ENCODE measurements at regions not wholly inside any gene's neighbourhood (a gene's known extent, or its start where the extent isn't known, plus 50 kb on each side); places are given as distances from the start of the nearest gene placed in this dataset.
"Not testable (repeated sequence)": the region's sequence is repeated elsewhere in the genome, so short reads cannot be mapped to it uniquely, and the experiment has no call there.

- DNase-seq = no peak
These were observed 323.4 kb upstream of the RBMS1 start for GRCh38 chr2:160816916-160817499.

DNA sequence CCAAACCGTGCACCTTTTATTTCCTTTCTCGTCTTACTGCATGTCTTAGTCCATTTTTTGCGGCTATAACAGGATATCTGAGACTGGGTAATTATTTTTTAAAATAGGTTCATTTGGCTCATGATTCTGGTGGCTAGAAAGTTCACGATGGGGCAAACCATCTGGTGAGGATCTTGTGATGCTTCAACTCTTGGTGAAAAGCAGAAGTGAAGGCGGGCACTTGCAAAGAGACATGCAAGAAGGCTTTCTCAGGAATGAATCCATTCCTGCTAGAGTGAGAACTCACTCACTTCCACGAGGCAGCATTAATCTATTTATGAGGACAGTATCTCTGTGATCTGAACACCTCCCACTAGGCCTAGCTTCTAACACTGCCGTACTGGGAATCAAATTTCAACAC, 327.1 kb upstream of the RBMS1 start:
- no peak for DNase-seq

DNA sequence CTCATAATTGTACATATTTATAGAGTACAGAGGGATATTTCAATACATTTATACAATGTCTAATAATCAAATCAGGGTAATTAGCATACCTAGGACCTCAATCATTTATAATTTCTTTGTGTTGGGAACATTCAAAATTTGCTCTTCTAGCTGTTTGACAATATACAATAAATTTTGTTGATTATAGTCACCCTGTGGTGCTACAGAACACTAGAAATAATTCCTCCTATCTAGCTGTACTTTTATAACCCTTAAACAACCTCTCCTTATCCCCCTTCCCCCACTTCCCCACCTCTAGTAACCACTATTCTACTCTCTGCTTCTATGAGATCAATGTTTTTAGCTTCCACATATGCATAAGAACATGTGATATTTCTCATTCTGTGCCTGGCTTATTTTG, 328.4 kb upstream of the RBMS1 start:
- DNase-seq = no peak

- no peak for DNase-seq
These were observed 331.8 kb upstream of the RBMS1 start for GRCh38 chr2:160825433-160825832.

DNA sequence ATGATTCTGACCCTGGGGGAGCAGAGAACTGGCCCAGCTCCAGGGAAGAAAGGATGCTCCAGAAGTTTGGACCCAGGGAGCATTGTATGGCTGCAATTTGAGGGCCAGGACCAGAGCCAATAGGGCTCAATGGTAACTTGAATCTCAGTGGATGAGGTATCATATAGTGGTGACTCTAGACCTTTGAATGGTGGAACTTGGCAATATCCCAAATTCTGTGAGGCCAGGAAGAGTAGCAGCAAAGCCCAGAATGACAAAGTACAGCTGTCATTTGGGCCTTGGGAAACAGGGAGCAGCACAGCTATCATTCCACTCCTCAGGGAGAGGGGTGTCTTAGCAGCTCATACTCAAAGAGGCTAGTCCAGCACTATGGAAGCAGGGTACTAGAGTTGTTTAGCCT, 332.9 kb upstream of the RBMS1 start:
- DNase-seq = no peak

DNA sequence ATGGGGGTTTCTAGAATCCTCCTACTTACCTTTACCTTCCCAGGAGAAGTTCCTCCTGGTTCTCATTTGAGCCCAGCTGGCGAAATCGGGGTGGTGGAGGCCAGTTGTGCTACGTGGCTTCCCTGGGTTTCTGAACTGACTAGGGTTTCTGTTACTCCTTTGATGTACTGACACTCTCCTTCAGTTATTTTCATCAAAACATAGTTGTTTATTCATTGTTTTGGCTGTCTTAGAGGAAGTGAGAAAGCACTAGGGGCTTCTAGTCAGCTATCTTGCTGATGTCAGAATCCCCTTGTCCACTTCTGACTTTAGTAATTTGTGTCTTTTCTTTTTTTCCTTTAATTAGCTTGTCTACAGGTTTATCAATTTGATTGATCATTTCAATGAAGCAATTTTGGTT, 332.2 kb upstream of the TANK start:
- DNase-seq = no peak

DNA sequence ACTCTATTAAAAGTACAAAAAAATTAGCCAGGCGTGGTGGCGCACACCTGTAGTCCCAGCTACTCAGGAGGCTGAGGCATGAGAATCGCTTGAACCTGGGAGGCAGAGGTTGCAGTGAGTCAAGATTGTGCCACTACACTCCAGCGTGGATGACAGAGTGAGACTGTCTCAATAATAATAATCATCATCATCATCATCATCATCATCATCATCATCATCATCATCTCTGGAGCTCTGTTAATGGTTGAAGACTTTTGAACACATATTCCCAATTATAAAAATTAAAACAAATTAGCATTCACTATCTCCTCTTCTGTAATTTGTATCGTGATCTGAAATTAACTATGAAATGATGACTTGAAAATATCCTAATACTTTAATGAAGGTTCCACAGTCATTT, 327.8 kb upstream of the TANK start:
- not testable (repeated sequence) for DNase-seq

DNA sequence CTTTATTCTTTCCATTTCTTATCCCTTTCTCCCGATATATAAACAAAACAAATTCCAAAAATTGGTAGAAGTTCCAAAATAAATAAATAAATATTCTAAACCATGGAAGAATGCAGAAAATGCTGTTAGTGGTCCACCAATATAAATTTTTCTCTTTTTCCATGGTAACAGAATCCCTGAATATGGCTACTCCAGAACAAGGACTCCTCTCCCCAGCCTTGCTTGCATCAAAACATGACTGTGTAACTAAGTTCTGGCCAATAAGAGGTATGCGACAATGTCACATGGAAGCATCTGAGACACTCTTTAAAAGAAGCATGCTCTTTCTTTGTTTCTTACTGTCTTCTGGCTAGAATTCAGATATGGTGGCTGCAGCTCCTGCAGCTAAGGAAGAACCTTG, 325.1 kb upstream of the TANK start:
- no peak for DNase-seq

- DNase-seq = no peak
These were observed 323.5 kb upstream of the TANK start for GRCh38 chr2:160836755-160837154.

DNA sequence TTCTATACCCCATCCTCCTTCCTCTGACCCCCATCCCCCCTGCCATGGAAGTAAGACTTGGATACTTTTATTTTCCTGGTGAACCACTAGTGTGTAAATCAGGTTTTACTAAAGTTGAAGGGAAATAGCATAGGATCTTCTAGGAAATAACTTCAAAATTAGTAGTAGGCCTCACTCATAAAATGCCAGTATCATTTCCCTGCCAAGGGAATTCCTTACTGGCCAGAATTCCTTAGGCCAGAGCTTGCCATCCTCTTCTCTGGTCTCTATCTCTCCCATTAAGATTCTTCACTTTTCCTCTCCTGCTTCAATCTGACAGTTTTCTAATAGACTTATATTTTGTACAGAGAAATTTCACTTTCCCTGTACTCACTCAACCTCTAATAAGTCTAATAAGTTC, 322.8 kb upstream of the TANK start:
- no peak for DNase-seq

DNA sequence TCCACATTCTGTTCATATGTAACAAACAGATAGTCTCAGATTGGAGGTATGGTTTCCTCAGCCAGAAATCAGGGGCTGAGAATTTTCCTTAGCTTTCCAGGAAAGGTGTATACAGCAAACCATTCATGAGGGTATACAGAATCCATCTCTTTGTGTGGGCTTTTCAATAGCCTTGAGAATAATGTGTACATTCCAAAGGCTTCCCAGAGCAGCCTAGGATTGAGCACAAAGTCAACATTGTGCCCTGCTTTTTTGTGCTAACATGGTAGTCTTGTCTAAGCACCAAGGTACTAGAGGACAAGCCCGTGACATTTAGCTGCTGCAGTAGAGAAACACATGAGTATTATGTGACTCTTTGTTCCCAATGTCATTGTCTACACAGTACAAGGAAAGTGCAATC, 322.1 kb upstream of the TANK start:
- no peak for DNase-seq

GRCh38 chr2:160838691-160839090, 321.5 kb upstream of the TANK start:
- DNase-seq = no peak

- DNase-seq = no peak
These were observed 317.9 kb upstream of the TANK start for GRCh38 chr2:160842286-160842685.

- DNase-seq = no peak
These were observed 301.1 kb upstream of the TANK start for GRCh38 chr2:160859096-160859495.

- DNase-seq = no peak
These were observed 298.0 kb upstream of the TANK start for GRCh38 chr2:160862226-160862625.

- DNase-seq = no peak
These were observed 291.3 kb upstream of the TANK start for GRCh38 chr2:160868891-160869290.

DNA sequence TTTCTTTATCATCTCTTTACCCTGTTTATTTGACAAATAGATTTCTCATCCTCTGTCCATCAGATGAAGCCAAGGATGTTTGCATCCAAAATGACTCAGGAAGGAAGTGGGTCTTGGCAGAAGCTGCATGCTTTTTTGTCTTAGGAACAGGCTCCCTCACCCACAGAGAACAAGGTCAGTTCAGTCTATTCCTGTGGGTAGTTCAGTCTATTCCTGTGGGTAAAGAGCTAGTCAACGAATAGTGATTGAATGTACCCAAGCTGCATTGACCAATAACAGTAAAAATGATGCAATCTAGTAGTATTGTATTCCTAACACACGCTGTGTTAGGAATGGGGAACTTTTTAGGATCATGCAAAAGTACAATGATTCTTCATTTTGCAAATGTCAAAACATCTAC, 290.8 kb upstream of the TANK start:
- DNase-seq = no peak

DNA sequence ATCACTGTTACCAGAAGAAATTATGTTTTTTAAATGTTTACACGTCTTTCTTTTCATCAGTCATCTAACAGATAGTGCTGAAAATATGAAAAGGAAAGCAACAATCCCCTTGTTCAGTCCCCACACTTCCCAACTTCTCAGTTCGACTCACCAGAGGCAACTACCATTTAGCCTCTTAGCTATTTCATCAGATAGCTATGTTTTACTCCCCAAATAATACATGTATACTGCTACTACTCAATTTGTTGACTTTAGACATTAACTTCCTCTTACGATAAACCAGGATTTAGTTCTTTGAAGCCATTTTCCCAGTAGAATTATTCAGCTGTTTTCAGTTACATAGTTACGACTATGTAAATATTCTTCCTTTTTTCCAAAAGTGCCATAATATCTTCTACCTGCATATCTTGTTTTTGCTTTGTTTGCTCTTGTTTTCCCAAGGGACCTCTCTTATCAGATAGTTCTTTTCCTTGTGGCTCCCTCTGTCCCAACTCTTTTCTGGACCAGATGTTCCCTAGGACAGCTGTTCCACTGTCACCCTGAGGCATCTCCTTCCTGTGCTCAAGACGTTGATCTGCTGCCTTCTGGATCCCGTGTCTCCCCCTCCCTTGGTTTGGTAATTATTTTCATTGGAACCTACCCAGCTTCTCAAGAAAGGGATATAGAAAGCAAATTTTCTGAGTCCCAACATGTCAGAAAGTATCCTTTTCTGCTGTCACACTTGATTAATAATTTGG, 289.3 kb upstream of the TANK start:
- no peak for DNase-seq

- DNase-seq = no peak
These were observed 288.3 kb upstream of the TANK start for GRCh38 chr2:160871953-160872352.

GRCh38 chr2:160876029-160876428, 284.2 kb upstream of the TANK start:
- no peak for DNase-seq

GRCh38 chr2:160876765-160877164, 283.5 kb upstream of the TANK start:
- no peak for DNase-seq

GRCh38 chr2:160878618-160879017, 281.6 kb upstream of the TANK start:
- no peak for DNase-seq

- DNase-seq = no peak
These were observed 277.3 kb upstream of the TANK start for GRCh38 chr2:160882906-160883305.

GRCh38 chr2:160884056-160884455, 276.2 kb upstream of the TANK start:
- DNase-seq = no peak

Measured in AML-193 (cell line).